ENCODE measurements at regions not wholly inside any gene's neighbourhood (a gene's known extent, or its start where the extent isn't known, plus 50 kb on each side); places are given as distances from the start of the nearest gene placed in this dataset.

- H3K27ac Mint-ChIP-seq = no peak overlapping the region
- no peak for ATAC-seq
- 100% methylated on average over 1 of the region's 2 CpGs for WGBS (ENCODE audit: insufficient coverage)
Measured at GRCh38 chr1:55512466-55512865, 297.3 kb upstream of the USP24 start.

GRCh38 chr1:55507578-55507931 lies 292.4 kb upstream of the USP24 start:
- H3K4me3 Mint-ChIP-seq = no peak overlapping the region
- no peaks in the 10 kb centered on the region for H3K9me3 Mint-ChIP-seq
- no peaks in the 10 kb centered on the region for H3K4me1 Mint-ChIP-seq
- ATAC-seq (no peak), DNase-seq (no peak)
- Histone ChIP-seq H3K4me3 (ENCODE audit: low read length) (no peak overlapping the region), H3K27ac (ENCODE audit: low read length) (no peak overlapping the region), H3K27me3 (ENCODE audit: control insufficient read depth, insufficient read depth, low read length) (no peaks in the 10 kb centered on the region), H3K36me3 (ENCODE audit: control insufficient read depth, insufficient read depth, low read length) (no peaks in the 10 kb centered on the region), H3K9me3 (ENCODE audit: control insufficient read depth, insufficient read depth, low read length) (no peaks in the 10 kb centered on the region), H3K4me1 (ENCODE audit: control insufficient read depth, insufficient read depth, low read length) (no peaks in the 10 kb centered on the region)
- H3K27me3 Mint-ChIP-seq (ENCODE audit: low read depth in 2 of 2) = peaks cover 25 to 41% of the 10 kb centered on the region in 2 donors
- no peak overlapping the region for H3K27ac Mint-ChIP-seq
- H3K36me3 Mint-ChIP-seq = no peaks in the 10 kb centered on the region
- WGBS (ENCODE audit: insufficient coverage) = 77% methylated on average over 2 of the region's 2 CpGs
- TF ChIP-seq CTCF (IDR thresholded peaks at IDR 0.05) = no peak
- intact Hi-C loops (cut with micrococcal nuclease) = no loop called here

More at GRCh38 chr1:55512466-55512865, 297.3 kb upstream of the USP24 start:
- Mint-ChIP-seq H3K9me3 (no peaks in the 10 kb centered on the region), H3K36me3 (no peaks in the 10 kb centered on the region), H3K27me3 (ENCODE audit: low read depth in 2 of 2) (peaks cover 22 to 39% of the 10 kb centered on the region in 2 donors), H3K4me1 (no peaks in the 10 kb centered on the region), H3K4me3 (no peak overlapping the region)
- no peak for DNase-seq
- no peak overlapping the region for H3K4me3 ChIP-seq (ENCODE audit: low read length)
- intact Hi-C loops (cut with micrococcal nuclease) = no loop called here
- H3K4me1 ChIP-seq (ENCODE audit: control insufficient read depth, insufficient read depth, low read length) = no peaks in the 10 kb centered on the region
- no peaks in the 10 kb centered on the region for H3K9me3 ChIP-seq (ENCODE audit: control insufficient read depth, insufficient read depth, low read length)
- no peak overlapping the region for H3K27ac ChIP-seq (ENCODE audit: low read length)
- no peaks in the 10 kb centered on the region for H3K36me3 ChIP-seq (ENCODE audit: control insufficient read depth, insufficient read depth, low read length)
- no peaks in the 10 kb centered on the region for H3K27me3 ChIP-seq (ENCODE audit: control insufficient read depth, insufficient read depth, low read length)
- no peak for TF ChIP-seq CTCF (IDR thresholded peaks at IDR 0.05)

GRCh38 chr1:55506740-55507577 lies 291.8 kb upstream of the USP24 start:
- DNase-seq (no peak), ATAC-seq (no peak)
- no peaks in the 10 kb centered on the region for H3K36me3 ChIP-seq (ENCODE audit: control insufficient read depth, insufficient read depth, low read length)
- no peaks in the 10 kb centered on the region for H3K4me1 ChIP-seq (ENCODE audit: control insufficient read depth, insufficient read depth, low read length)
- no peaks in the 10 kb centered on the region for H3K27me3 ChIP-seq (ENCODE audit: control insufficient read depth, insufficient read depth, low read length)
- intact Hi-C loops (cut with micrococcal nuclease) = no loop called here
- Mint-ChIP-seq H3K27ac (no peak overlapping the region), H3K36me3 (no peaks in the 10 kb centered on the region), H3K4me3 (no peak overlapping the region), H3K9me3 (no peaks in the 10 kb centered on the region), H3K4me1 (no peaks in the 10 kb centered on the region), H3K27me3 (ENCODE audit: low read depth in 2 of 2) (peaks cover 23 to 43% of the 10 kb centered on the region in 2 donors)
- H3K4me3 ChIP-seq (ENCODE audit: low read length) = no peak overlapping the region
- no peak for TF ChIP-seq CTCF (IDR thresholded peaks at IDR 0.05)
- no peak overlapping the region for H3K27ac ChIP-seq (ENCODE audit: low read length)
- 82% methylated on average over 6 of the region's 6 CpGs for WGBS (ENCODE audit: insufficient coverage)
- no peaks in the 10 kb centered on the region for H3K9me3 ChIP-seq (ENCODE audit: control insufficient read depth, insufficient read depth, low read length)

GRCh38 chr1:55505326-55505725 lies 290.2 kb upstream of the USP24 start:
- no peak for TF ChIP-seq CTCF (IDR thresholded peaks at IDR 0.05)

More at GRCh38 chr1:55505326-55505725, 290.2 kb upstream of the USP24 start:
- Mint-ChIP-seq H3K4me3 (no peak overlapping the region), H3K27ac (no peak overlapping the region), H3K27me3 (ENCODE audit: low read depth in 2 of 2) (peaks cover 24 to 49% of the 10 kb centered on the region in 2 donors), H3K9me3 (no peaks in the 10 kb centered on the region), H3K36me3 (no peaks in the 10 kb centered on the region), H3K4me1 (no peaks in the 10 kb centered on the region)
- Histone ChIP-seq H3K9me3 (ENCODE audit: control insufficient read depth, insufficient read depth, low read length) (no peaks in the 10 kb centered on the region), H3K4me3 (ENCODE audit: low read length) (no peak overlapping the region), H3K27me3 (ENCODE audit: control insufficient read depth, insufficient read depth, low read length) (no peaks in the 10 kb centered on the region), H3K36me3 (ENCODE audit: control insufficient read depth, insufficient read depth, low read length) (no peaks in the 10 kb centered on the region), H3K27ac (ENCODE audit: low read length) (no peak overlapping the region), H3K4me1 (ENCODE audit: control insufficient read depth, insufficient read depth, low read length) (no peaks in the 10 kb centered on the region)
- ATAC-seq = no peak
- intact Hi-C loops (cut with micrococcal nuclease) = no loop called here
- DNase-seq = no peak
